AG20443 (cell line): ENCODE measurements at regions not wholly inside any gene's neighbourhood (a gene's known extent, or its start where the extent isn't known, plus 50 kb on each side); places are given as distances from the start of the nearest gene placed in this dataset.

Experiments used
- DNase-seq: peaks from one replicate; pipeline ENCODE4 v3.0.0; 2012; ENCODE audit warnings: low spot score, mixed read lengths

DNA sequence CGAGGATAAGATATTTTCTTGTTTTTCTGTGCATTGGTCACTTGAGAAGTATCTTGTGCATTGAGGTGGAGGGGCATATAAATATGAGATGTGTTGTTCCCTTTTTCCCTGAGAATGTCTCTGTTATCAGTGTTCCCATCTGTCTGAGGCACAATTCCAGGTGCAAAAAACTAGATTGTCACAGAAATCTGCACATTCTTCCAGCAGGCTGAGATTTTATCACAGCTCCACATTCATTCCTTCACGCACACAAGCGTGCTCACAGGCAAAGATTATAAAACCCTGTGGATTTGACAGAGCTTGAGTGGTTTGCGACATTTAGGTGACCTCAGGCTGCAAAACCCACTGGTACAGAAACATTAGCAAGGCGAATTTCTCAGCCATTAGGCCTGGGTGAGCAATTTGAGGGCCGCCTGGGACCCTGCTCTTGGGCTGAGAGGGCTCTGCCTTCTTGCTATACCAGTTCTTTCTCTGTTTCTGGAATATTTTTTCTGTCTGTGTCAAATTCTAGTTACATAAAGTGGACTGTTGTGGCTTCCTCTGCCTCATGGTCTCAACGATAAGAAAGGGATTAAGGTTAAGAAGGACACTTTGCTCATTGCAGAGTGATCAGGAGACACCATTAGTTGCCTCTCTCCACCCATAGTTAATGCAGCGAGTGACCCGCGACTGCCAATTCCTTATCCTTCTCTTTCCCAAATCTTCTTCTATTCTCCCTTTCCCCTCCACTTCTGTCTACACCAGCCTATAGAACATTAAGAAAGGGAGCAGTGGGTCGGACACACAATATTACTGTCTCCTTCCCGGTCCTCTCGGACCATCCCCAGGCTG is 86.7 kb upstream of the C1QTNF7 start:
- no peak for DNase-seq

DNA sequence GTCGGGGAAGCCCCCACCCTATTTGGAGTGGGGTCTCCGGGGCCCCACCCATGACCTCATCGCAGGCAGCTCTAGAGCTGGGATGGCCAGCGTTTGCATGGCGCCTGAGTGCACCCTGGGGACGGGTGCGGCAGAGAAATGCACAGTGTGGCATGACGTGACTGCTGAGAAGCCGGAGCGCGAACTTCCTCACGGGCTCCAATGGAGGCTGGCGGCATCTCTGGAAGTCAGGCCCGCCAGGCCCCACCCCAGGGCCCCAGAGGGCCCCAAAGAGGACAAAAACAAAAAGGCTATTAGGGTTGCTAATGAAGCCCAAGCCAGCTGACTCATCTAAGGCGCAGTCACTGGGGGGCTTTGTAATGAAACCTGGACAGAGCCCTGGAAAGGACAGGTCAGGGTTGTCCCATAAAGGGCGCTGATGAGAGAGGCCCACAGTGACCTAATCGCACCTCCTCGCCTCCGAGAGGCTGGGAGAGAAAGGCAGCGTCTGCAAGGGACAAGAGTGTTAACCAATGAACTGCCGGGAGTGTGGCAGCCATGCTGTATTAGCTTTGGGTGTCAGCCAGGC is 86.0 kb upstream of the C1QTNF7 start:
- no peak for DNase-seq

- DNase-seq, result no peak
Measured at GRCh38 chr4:15343000-15343399, 84.8 kb upstream of the C1QTNF7 start.

- no peak for DNase-seq
Measured at GRCh38 chr4:15343581-15343980, 84.3 kb upstream of the C1QTNF7 start.

DNA sequence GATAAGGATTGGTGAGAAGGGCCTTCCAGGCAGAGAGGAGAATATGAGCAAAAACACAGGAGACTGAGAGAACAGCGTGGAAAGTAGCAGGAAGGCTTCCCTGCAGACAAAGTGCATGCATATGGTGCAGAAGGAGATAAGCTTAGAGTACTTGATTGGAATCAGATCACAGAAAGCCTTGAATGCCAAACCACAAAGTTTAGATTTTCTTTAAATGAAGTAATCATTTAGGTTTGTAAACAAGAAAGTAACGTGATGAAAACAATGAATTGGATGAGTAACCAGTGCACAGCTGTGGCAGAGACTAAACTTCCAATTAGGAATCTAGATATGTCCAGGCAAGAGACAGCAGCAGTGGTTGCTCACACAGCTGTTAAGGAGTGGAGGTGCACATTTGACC is 83.8 kb upstream of the C1QTNF7 start:
- DNase-seq, result peak; percentile 51

GRCh38 chr4:15345134-15345533 is 82.7 kb upstream of the C1QTNF7 start:
- DNase-seq, result no peak

DNA sequence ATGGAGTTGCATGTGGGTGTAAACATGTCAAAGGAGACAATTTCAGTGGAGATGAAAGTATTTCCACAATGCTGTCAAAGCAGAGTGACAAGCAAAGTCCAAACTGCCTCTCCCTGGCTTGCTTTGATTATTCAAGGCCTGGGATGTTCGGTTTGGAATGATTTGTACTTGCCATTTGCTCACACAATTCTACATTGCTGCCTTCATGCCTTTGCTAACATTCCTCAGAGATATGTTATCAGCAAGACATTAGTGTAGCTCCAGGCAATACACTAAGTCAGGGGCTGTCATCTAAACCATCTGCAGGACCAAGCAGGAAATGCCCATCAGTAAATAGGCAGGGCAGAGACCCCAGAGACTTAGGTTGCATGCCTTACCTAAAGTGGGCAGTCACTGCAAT is 79.6 kb upstream of the C1QTNF7 start:
- DNase-seq, result no peak

GRCh38 chr4:15348695-15349094 is 79.1 kb upstream of the C1QTNF7 start:
- DNase-seq, result no peak

- DNase-seq, result no peak
Measured at GRCh38 chr4:15349531-15349935, 78.3 kb upstream of the C1QTNF7 start.

DNA sequence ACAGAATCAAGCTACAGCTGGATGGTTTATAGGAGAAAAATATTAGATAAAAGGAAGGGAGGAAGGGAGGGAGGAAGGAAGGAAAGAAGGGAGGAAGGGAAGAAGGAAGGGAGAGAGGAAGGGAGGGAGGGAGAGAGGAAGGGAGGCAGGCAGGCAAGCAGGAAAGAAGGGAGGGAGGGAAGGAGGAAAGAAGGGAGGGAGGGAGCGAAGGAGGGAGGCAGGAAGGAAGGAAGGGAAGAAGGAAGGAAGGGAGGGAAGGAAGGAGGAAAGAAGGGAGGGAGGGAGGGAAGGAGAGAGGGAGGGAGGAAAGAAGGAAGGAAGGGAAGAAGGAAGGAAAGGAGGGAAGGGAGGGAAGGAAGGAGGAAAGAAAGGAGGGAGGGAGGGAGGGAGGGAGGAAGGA is 77.9 kb upstream of the C1QTNF7 start:
- DNase-seq, result no peak

DNA sequence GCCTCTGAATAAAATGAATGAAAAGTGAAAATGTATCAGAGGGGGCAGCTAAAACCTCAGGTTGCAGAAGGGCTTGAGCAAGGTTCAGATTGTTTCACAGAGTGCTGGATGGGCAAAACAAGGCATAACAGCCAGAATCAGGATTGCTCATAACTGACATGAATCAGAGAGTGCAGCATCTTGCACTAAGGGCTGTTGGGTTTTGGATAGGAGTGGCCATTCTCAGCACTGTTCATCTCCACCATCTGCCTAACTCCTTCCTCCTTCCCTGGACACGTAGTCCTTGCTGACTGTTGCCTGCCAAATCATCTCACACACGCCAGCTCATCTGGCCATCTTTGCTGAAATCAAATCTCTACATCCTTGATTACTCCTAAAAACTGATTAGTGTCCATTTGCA is 75.3 kb upstream of the C1QTNF7 start:
- no peak for DNase-seq

- no peak for DNase-seq
Measured at GRCh38 chr4:15353207-15353606, 74.6 kb upstream of the C1QTNF7 start.

- DNase-seq, result no peak
Measured at GRCh38 chr4:15354371-15355297, 73.2 kb upstream of the C1QTNF7 start.

GRCh38 chr4:15361529-15361928 is 66.3 kb upstream of the C1QTNF7 start:
- DNase-seq, result no peak

GRCh38 chr4:15362541-15362940 is 65.3 kb upstream of the C1QTNF7 start:
- no peak for DNase-seq

DNA sequence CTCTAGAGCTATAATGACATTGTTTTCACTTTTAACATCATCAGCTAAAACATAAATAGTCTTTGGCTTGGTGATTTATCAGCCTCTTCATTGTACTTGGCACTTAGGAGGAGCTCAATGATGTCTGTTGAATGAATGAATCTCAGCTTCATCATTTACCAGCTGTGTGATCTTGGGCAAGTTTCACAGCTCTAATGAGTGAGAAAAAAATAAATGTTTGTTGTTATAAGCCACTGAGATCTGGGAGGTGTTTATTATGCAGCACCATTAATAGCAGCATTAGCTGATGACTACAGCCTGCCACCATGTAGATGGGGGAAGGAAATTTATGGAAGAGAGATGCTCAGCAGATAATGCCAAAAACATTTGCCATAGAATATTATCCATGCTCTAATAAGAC is 63.6 kb upstream of the C1QTNF7 start:
- no peak for DNase-seq

DNA sequence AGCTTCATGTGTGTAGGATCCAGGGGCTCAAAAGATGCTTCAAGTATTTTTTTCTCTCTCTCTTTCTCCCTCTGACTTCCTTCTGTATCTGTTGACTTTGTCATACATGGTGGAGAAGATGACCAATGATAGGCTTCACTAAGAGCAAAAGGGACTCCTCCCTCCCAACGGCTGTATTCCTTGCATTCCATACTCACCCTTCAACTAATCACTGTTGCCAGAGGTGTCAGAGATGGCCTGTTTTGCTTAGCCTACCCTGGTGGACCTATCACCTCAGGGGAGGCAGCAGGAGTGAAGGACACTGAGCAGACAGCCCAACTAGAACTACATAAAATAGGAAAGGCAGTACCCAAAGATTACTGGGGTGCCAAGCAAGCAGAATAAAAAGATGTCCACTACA is 62.2 kb upstream of the C1QTNF7 start:
- no peak for DNase-seq

- no peak for DNase-seq
Measured at GRCh38 chr4:15366721-15367120, 61.1 kb upstream of the C1QTNF7 start.

DNA sequence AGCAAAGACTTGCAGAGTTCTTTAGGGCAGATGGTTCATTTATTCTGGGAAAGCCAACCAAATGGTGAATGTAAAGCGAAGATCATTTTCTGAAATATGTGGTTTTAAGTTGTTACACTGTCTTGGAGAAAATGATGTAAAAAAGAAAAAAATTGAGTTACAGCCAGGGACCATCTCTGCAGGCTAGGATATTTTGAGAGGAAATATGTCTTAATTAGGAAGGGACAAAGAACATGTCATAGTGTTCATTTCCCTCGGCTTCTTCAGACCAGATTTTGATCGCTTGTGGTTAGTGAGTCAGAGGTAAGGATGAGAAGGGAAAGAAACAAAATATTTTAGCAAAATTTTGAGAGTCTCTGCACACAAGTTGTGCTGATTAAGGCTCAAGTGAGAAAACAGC is 59.0 kb upstream of the C1QTNF7 start:
- peak; percentile 72 for DNase-seq

DNA sequence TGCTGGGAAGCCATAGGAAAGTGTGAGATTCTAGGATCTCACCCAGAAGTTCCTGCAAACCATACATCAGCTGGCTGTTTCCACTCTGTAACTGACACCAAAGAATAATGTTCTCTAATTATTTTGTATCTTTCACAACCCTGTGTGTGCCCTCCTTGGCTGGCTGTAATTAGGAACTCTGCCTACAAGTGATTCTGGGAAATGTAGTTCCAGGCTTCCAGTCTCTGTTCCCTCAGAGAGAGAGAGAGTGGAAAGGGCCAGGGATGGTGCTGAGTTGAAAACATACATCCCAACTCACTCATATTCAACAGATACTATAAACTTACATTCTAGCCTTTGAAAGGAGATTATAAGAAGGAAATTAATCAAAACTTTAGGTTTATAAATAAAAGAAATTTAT is 57.5 kb upstream of the C1QTNF7 start:
- no peak for DNase-seq

DNA sequence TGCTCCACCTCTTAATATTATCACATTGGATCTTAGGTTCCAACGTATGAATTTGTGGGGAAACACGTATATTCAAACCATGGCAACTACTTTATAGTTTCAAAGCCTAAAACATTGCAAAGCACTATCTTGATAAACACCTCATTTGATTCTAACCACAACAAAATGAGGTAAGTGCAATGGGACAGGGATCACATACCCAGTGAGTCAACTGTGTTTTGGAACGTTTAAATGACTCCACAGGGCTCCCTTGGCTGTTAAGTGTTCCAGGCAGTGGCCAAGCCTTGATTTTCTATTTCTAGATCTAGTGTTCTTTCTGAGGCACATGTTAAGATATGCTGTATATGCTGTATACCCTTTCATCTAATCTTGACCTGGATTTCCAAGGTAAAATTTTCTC is 54.5 kb upstream of the C1QTNF7 start:
- DNase-seq, result no peak

- DNase-seq, result peak; percentile 21
Measured at GRCh38 chr4:15374656-15375055, 53.2 kb upstream of the C1QTNF7 start.

DNA sequence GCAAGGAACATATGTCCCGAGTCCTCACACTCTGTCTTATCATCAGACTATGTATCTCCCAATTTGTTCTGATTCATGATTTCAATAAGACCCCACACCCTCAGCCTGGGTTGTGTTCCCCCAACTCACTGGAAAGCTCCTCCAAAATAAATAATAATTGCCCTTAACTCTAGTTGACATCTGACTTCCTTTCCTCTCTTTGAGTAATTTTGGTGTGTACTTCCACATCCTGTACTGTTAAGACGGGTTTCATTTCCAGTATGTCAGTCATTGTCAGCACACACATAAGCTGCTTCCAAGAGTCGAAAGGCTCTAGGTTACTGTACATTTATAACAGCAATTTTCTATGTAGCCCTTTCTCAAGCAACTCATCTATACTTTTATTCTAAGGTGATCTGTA is 52.2 kb upstream of the C1QTNF7 start:
- DNase-seq, result no peak
